ENCODE measurements at regions not wholly inside any gene's neighbourhood (a gene's known extent, or its start where the extent isn't known, plus 50 kb on each side); places are given as distances from the start of the nearest gene placed in this dataset.

- TF ChIP-seq POLR2AphosphoS5 (IDR thresholded peaks at IDR 0.05) = no peak
- TF ChIP-seq CTCF (IDR thresholded peaks at IDR 0.05) = no peak
- no peak for TF ChIP-seq POLR2A (IDR thresholded peaks at IDR 0.05)
Observed at GRCh38 chr18:53935399-53935798, 289.1 kb downstream of the MBD2 start.

Measured in prostate gland (tissue), 2 donors.